ENCODE measurements at regions not wholly inside any gene's neighbourhood (a gene's known extent, or its start where the extent isn't known, plus 50 kb on each side); places are given as distances from the start of the nearest gene placed in this dataset.

GRCh38 chr1:118649369-118650106 lies 338.6 kb downstream of the TBX15 start:
- no peaks in the 10 kb centered on the region for H3K9me3 ChIP-seq (ENCODE audit: control insufficient read depth, insufficient read depth, low read depth, low read length)
- H3K4me1 ChIP-seq (ENCODE audit: control insufficient read depth, insufficient read depth, low read length) = no peaks in the 10 kb centered on the region
- H3K27me3 ChIP-seq (ENCODE audit: control insufficient read depth, insufficient read depth, low read length) = no peaks in the 10 kb centered on the region
- no peak overlapping the region for H3K4me3 ChIP-seq (ENCODE audit: low read depth, low read length)
- H3K36me3 ChIP-seq (ENCODE audit: control insufficient read depth, insufficient read depth, low read length) = no peaks in the 10 kb centered on the region
- no peak overlapping the region for H3K9ac ChIP-seq (ENCODE audit: low read length)
- H3K27ac ChIP-seq (ENCODE audit: low read depth, low read length) = no peak overlapping the region

- no peak overlapping the region for H3K4me3 ChIP-seq (ENCODE audit: low read depth, low read length)
- peaks cover 6% of the 10 kb centered on the region; the same call in 1 of the 2 replicates for H3K9me3 ChIP-seq (ENCODE audit: control insufficient read depth, insufficient read depth, low read depth, low read length)
- 0 out of 2 replicates have a peak, but pooled peaks cover 8% of the 10 kb centered on the region for H3K4me1 ChIP-seq (ENCODE audit: control insufficient read depth, insufficient read depth, low read length)
- H3K36me3 ChIP-seq (ENCODE audit: control insufficient read depth, insufficient read depth, low read length) = no peaks in the 10 kb centered on the region
- H3K9ac ChIP-seq (ENCODE audit: low read length) = no peak overlapping the region
- H3K27ac ChIP-seq (ENCODE audit: low read depth, low read length) = no peak overlapping the region
- H3K27me3 ChIP-seq (ENCODE audit: control insufficient read depth, insufficient read depth, low read length) = no peaks in the 10 kb centered on the region
These were observed 352.1 kb downstream of the TBX15 start for GRCh38 chr1:118636004-118636403.

DNA sequence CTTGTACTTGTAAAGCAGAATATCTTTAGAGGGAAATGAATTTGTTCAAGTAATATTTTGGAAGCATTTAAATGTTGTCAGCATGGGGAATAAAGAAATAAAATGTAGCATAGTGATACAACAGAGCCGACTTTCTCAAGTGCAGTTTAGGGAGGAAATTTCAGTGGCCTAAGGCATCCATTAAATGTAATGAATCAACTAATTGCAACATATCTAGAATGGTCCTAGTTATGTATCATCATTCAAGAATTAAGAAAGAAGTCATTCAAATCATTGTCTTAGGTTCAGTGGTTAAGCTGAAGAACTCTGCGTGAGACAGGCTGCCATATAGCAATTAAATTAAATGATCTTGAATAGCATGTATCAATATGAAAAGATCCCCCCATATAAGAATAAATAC lies 360.7 kb downstream of the TBX15 start:
- Histone ChIP-seq H3K36me3 (ENCODE audit: control insufficient read depth, insufficient read depth, low read length) (no peaks in the 10 kb centered on the region), H3K27me3 (ENCODE audit: control insufficient read depth, insufficient read depth, low read length) (no peaks in the 10 kb centered on the region), H3K27ac (ENCODE audit: low read depth, low read length) (no peak overlapping the region), H3K9me3 (ENCODE audit: control insufficient read depth, insufficient read depth, low read depth, low read length) (no peaks in the 10 kb centered on the region), H3K4me1 (ENCODE audit: control insufficient read depth, insufficient read depth, low read length) (no peaks in the 10 kb centered on the region), H3K4me3 (ENCODE audit: low read depth, low read length) (no peak overlapping the region), H3K9ac (ENCODE audit: low read length) (no peak overlapping the region)

DNA sequence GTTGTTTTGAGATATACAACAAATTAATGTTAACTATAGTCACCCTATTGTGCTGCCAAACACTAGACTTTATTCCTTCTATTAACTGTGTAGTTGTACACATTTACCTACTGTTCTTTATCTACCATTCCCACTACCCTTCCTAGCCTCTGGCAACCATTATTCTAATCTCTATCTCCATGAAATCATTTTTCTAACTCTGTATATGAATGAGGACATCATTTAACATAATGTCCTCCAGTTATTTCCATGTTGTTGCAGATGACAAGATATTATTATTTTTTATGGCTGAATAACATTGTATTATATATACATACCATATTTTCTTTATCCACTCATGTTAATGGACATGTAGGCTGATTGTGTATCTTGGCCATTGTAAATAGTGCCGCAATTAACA lies 366.3 kb downstream of the TBX15 start:
- Histone ChIP-seq H3K36me3 (ENCODE audit: control insufficient read depth, insufficient read depth, low read length) (no peaks in the 10 kb centered on the region), H3K4me1 (ENCODE audit: control insufficient read depth, insufficient read depth, low read length) (no peaks in the 10 kb centered on the region), H3K4me3 (ENCODE audit: low read depth, low read length) (no peak overlapping the region), H3K27me3 (ENCODE audit: control insufficient read depth, insufficient read depth, low read length) (no peaks in the 10 kb centered on the region), H3K9me3 (ENCODE audit: control insufficient read depth, insufficient read depth, low read depth, low read length) (no peaks in the 10 kb centered on the region), H3K27ac (ENCODE audit: low read depth, low read length) (no peak overlapping the region), H3K9ac (ENCODE audit: low read length) (no peak overlapping the region)

GRCh38 chr1:118618618-118619340 lies 369.4 kb downstream of the TBX15 start:
- H3K4me1 ChIP-seq (ENCODE audit: control insufficient read depth, insufficient read depth, low read length) = no peaks in the 10 kb centered on the region
- no peak overlapping the region for H3K27ac ChIP-seq (ENCODE audit: low read depth, low read length)
- H3K4me3 ChIP-seq (ENCODE audit: low read depth, low read length) = no peak overlapping the region
- no peaks in the 10 kb centered on the region for H3K36me3 ChIP-seq (ENCODE audit: control insufficient read depth, insufficient read depth, low read length)
- H3K27me3 ChIP-seq (ENCODE audit: control insufficient read depth, insufficient read depth, low read length) = no peaks in the 10 kb centered on the region
- H3K9ac ChIP-seq (ENCODE audit: low read length) = no peak overlapping the region
- H3K9me3 ChIP-seq (ENCODE audit: control insufficient read depth, insufficient read depth, low read depth, low read length) = no peaks in the 10 kb centered on the region

DNA sequence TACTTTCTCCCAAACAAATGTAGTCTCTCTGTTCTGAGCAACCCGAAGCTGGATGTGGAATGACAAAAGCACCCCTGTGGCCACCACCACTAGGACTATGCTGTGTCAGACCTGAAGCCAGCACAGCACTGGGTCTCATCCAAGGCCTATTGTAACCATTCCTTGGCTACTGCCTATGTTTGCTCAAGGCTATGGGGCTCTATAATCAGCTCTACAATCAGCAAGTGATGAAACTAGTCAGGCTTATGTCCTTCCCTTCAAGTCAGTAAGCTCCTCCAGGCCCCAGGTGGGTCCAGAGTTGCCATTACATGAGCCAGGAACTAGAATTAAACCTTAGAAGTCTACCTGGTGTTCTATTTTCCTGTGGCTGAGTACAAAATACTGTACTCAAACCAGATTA lies 370.2 kb downstream of the TBX15 start:
- Histone ChIP-seq H3K9ac (ENCODE audit: low read length) (no peak overlapping the region), H3K27me3 (ENCODE audit: control insufficient read depth, insufficient read depth, low read length) (no peaks in the 10 kb centered on the region), H3K27ac (ENCODE audit: low read depth, low read length) (no peak overlapping the region), H3K9me3 (ENCODE audit: control insufficient read depth, insufficient read depth, low read depth, low read length) (no peaks in the 10 kb centered on the region), H3K36me3 (ENCODE audit: control insufficient read depth, insufficient read depth, low read length) (no peaks in the 10 kb centered on the region), H3K4me1 (ENCODE audit: control insufficient read depth, insufficient read depth, low read length) (no peaks in the 10 kb centered on the region), H3K4me3 (ENCODE audit: low read depth, low read length) (no peak overlapping the region)

GRCh38 chr1:118615066-118615465 lies 373.1 kb downstream of the TBX15 start:
- no peaks in the 10 kb centered on the region for H3K4me1 ChIP-seq (ENCODE audit: control insufficient read depth, insufficient read depth, low read length)

DNA sequence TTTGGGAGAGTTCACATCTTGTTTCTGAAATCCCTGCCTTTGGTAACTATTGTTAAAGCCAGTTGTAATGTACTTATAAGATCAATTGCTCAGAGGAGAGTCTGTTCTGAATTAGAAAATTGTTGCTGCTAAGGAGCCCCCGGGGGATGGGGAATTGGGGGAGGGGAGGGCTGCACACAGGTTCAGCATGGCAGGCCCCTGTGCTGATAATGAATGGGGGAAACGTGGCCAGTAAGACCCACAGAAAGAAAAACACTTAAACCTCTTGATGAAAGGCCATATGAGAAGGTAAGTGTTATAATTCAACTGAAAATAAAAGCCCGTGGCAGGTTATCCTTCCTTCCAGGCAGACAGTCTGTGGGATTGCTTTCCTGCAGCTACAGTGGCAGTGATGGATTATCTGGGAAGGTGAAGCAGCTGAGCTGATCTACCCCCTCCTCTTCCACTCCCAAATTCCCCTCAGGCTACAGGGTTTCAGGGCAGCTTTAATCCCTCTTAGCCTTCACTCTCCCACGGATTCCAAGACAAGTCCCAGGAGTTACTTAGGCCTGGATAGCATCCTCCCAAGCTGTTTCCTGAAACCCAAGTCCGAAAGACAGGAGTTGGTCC lies 398.8 kb downstream of the TBX15 start:
- no peaks in the 10 kb centered on the region for H3K9me3 ChIP-seq (ENCODE audit: control insufficient read depth, insufficient read depth, low read depth, low read length)
- no peak overlapping the region for H3K4me3 ChIP-seq (ENCODE audit: low read depth, low read length)
- H3K4me1 ChIP-seq (ENCODE audit: control insufficient read depth, insufficient read depth, low read length) = no peaks in the 10 kb centered on the region
- no peak overlapping the region for H3K27ac ChIP-seq (ENCODE audit: low read depth, low read length)
- no peak overlapping the region for H3K9ac ChIP-seq (ENCODE audit: low read length)
- no peaks in the 10 kb centered on the region for H3K27me3 ChIP-seq (ENCODE audit: control insufficient read depth, insufficient read depth, low read length)
- no peaks in the 10 kb centered on the region for H3K36me3 ChIP-seq (ENCODE audit: control insufficient read depth, insufficient read depth, low read length)

More at GRCh38 chr1:118615066-118615465, 373.1 kb downstream of the TBX15 start:
- no peak overlapping the region for H3K4me3 ChIP-seq (ENCODE audit: low read depth, low read length)
- no peaks in the 10 kb centered on the region for H3K27me3 ChIP-seq (ENCODE audit: control insufficient read depth, insufficient read depth, low read length)
- H3K36me3 ChIP-seq (ENCODE audit: control insufficient read depth, insufficient read depth, low read length) = no peaks in the 10 kb centered on the region
- H3K9me3 ChIP-seq (ENCODE audit: control insufficient read depth, insufficient read depth, low read depth, low read length) = no peaks in the 10 kb centered on the region
- no peak overlapping the region for H3K9ac ChIP-seq (ENCODE audit: low read length)
- H3K27ac ChIP-seq (ENCODE audit: low read depth, low read length) = no peak overlapping the region

GRCh38 chr1:118588566-118588965 lies 399.6 kb downstream of the TBX15 start:
- no peak overlapping the region for H3K27ac ChIP-seq (ENCODE audit: low read depth, low read length)
- H3K4me1 ChIP-seq (ENCODE audit: control insufficient read depth, insufficient read depth, low read length) = no peaks in the 10 kb centered on the region
- H3K9me3 ChIP-seq (ENCODE audit: control insufficient read depth, insufficient read depth, low read depth, low read length) = no peaks in the 10 kb centered on the region
- no peak overlapping the region for H3K9ac ChIP-seq (ENCODE audit: low read length)
- H3K36me3 ChIP-seq (ENCODE audit: control insufficient read depth, insufficient read depth, low read length) = no peaks in the 10 kb centered on the region
- no peaks in the 10 kb centered on the region for H3K27me3 ChIP-seq (ENCODE audit: control insufficient read depth, insufficient read depth, low read length)
- H3K4me3 ChIP-seq (ENCODE audit: low read depth, low read length) = no peak overlapping the region

GRCh38 chr1:118578276-118578675 lies 393.2 kb upstream of the SPAG17 start:
- peaks cover 8% of the 10 kb centered on the region; the same call in 1 of the 2 replicates for H3K9me3 ChIP-seq (ENCODE audit: control insufficient read depth, insufficient read depth, low read depth, low read length)
- no peaks in the 10 kb centered on the region for H3K4me1 ChIP-seq (ENCODE audit: control insufficient read depth, insufficient read depth, low read length)
- H3K36me3 ChIP-seq (ENCODE audit: control insufficient read depth, insufficient read depth, low read length) = no peaks in the 10 kb centered on the region
- H3K27ac ChIP-seq (ENCODE audit: low read depth, low read length) = no peak overlapping the region
- no peaks in the 10 kb centered on the region for H3K27me3 ChIP-seq (ENCODE audit: control insufficient read depth, insufficient read depth, low read length)
- H3K4me3 ChIP-seq (ENCODE audit: low read depth, low read length) = no peak overlapping the region
- no peak overlapping the region for H3K9ac ChIP-seq (ENCODE audit: low read length)

GRCh38 chr1:118575060-118575459 lies 390.0 kb upstream of the SPAG17 start:
- Histone ChIP-seq H3K27me3 (ENCODE audit: control insufficient read depth, insufficient read depth, low read length) (no peaks in the 10 kb centered on the region), H3K4me1 (ENCODE audit: control insufficient read depth, insufficient read depth, low read length) (no peaks in the 10 kb centered on the region), H3K36me3 (ENCODE audit: control insufficient read depth, insufficient read depth, low read length) (no peaks in the 10 kb centered on the region), H3K27ac (ENCODE audit: low read depth, low read length) (no peak overlapping the region), H3K4me3 (ENCODE audit: low read depth, low read length) (no peak overlapping the region), H3K9ac (ENCODE audit: low read length) (no peak overlapping the region), H3K9me3 (ENCODE audit: control insufficient read depth, insufficient read depth, low read depth, low read length) (peaks cover 8% of the 10 kb centered on the region; the same call in 1 of the 2 replicates)

Data from HUES6 (cell line).